ENCODE measurements at regions not wholly inside any gene's neighbourhood (a gene's known extent, or its start where the extent isn't known, plus 50 kb on each side); places are given as distances from the start of the nearest gene placed in this dataset.

DNA sequence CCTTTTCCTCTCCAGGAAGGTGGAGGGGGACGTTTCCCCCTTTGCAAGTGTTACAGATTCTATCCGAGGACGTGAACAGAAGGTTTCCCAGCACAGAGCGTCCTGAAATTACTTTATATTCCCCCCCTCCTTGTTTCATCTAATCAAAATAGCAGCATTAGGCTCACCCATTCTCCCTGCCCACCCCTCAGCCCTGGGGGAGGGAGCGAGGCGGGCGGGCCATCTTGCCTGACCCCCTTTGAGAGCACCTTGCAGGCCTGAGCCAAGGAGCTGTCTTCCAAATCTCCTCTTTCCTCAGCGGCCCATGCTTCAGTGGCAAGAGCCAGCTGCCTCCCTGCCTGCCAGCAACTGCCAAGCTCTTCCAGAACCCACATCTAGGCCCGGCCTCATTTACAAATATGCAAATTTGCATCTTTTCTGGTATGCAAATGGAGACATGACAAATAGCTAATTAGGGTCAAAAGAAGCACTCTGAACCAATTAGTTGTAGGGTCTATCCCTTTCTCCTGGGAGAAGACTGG is 69.1 kb upstream of the POU3F1 start:
- Histone ChIP-seq H3K4me2 (ENCODE audit: insufficient read depth, low read length) (no peak overlapping the region), H4K20me1 (replicated peaks; ENCODE audit: control insufficient read depth, extremely low read depth, insufficient read depth, low read length) (no peaks in the 10 kb centered on the region), H3K9ac (replicated peaks; ENCODE audit: extremely low read depth, insufficient read depth, low read length) (no peak overlapping the region), H3K4me3 (replicated peaks in 1 of 3; ENCODE audit: insufficient read depth in 1 of 3, low read depth in 1 of 3, low read length in 3 of 3) (no peak overlapping the region), H3K4me1 (ENCODE audit: control insufficient read depth, extremely low read depth, insufficient read depth, low read length) (peaks cover 11% of the 10 kb centered on the region), H3K79me2 (ENCODE audit: control insufficient read depth, insufficient read depth, low read length) (no peaks in the 10 kb centered on the region), H2AFZ (ENCODE audit: low read depth, low read length) (no peak overlapping the region), H3K36me3 (ENCODE audit: control insufficient read depth in 2 of 2, extremely low read depth in 1 of 2, insufficient read depth in 2 of 2, low read length in 2 of 2) (no peaks in the 10 kb centered on the region), H3K27me3 (ENCODE audit: control insufficient read depth in 2 of 2, insufficient read depth in 2 of 2, low read length in 2 of 2) (no peaks in the 10 kb centered on the region), H3K27ac (ENCODE audit: insufficient read depth, low read depth, low read length) (no peak overlapping the region), H3K9me1 (replicated peaks; ENCODE audit: control insufficient read depth, extremely low read depth, insufficient read depth, low read length) (no peaks in the 10 kb centered on the region), H3K9me3 (replicated peaks; ENCODE audit: control insufficient read depth, insufficient read depth, low read length) (no peaks in the 10 kb centered on the region)
- no peak for DNase-seq (ENCODE audit: low read depth, low spot score)
- ChIA-PET CTCF (no interaction called here), POLR2A (no interaction called here)
- no TSS peak for BruUV-seq (replicated peaks)
- TF ChIP-seq JUN (IDR thresholded peaks at IDR 0.05; ENCODE audit: borderline replicate concordance, insufficient read depth, insufficient read length, low read depth) (no peak), EZH2 (IDR thresholded peaks at IDR 0.05; ENCODE audit: borderline replicate concordance, low read depth, low read length, severe bottlenecking) (no peak), POLR2AphosphoS5 (IDR thresholded peaks at IDR 0.05; ENCODE audit: insufficient read depth, low read depth, low read length) (no peak), MYC (IDR thresholded peaks at IDR 0.05; ENCODE audit: low read depth, low read length) (no peak), FOS (IDR thresholded peaks at IDR 0.05; ENCODE audit: borderline replicate concordance, insufficient read depth, low read length) (no peak), POLR2A (IDR thresholded peaks at IDR 0.05; ENCODE audit: low read depth, low read length) (no peak), GATA2 (IDR thresholded peaks at IDR 0.05; ENCODE audit: insufficient read depth, insufficient read length, low read depth, low read length) (no peak)
- TF ChIP-seq, protein P1, sequence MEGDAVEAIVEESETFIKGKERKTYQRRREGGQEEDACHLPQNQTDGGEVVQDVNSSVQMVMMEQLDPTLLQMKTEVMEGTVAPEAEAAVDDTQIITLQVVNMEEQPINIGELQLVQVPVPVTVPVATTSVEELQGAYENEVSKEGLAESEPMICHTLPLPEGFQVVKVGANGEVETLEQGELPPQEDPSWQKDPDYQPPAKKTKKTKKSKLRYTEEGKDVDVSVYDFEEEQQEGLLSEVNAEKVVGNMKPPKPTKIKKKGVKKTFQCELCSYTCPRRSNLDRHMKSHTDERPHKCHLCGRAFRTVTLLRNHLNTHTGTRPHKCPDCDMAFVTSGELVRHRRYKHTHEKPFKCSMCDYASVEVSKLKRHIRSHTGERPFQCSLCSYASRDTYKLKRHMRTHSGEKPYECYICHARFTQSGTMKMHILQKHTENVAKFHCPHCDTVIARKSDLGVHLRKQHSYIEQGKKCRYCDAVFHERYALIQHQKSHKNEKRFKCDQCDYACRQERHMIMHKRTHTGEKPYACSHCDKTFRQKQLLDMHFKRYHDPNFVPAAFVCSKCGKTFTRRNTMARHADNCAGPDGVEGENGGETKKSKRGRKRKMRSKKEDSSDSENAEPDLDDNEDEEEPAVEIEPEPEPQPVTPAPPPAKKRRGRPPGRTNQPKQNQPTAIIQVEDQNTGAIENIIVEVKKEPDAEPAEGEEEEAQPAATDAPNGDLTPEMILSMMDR (IDR thresholded peaks at IDR 0.05; ENCODE audit: extremely low read depth in 1 of 2, insufficient read depth in 1 of 2, low read depth in 1 of 2, low read length in 2 of 2): no peak
- TF ChIP-seq, protein P2, sequence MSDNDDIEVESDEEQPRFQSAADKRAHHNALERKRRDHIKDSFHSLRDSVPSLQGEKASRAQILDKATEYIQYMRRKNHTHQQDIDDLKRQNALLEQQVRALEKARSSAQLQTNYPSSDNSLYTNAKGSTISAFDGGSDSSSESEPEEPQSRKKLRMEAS (IDR thresholded peaks at IDR 0.05; ENCODE audit: insufficient read depth, insufficient read length): no peak
- no peak for FAIRE-seq
- intact Hi-C loops (cut with micrococcal nuclease): loop anchor here (10.0 kb wide), 1 partner anchor 719 kb away; no protein-coding TSS in a partner anchor
- dilution Hi-C loops (cut with MboI; ENCODE audit: extremely low pct_ligation_motif_present, low sequenced_read_pairs): no loop called here
